H1 (cell line): ENCODE measurements at regions not wholly inside any gene's neighbourhood (a gene's known extent, or its start where the extent isn't known, plus 50 kb on each side); places are given as distances from the start of the nearest gene placed in this dataset.

Experiments
- CTCF ChIA-PET: fragments of 300-600 bp; sonication (Branson Sonifier 250); formaldehyde crosslinking; loops from one replicate; lab custom pipeline; 2021; ENCODE audit not compliant: partially characterized antibody; lab: Charles Lee
- POLR2A ChIA-PET: fragments of 300-600 bp; sonication (Branson Sonifier 250); formaldehyde crosslinking; loops from one replicate; lab custom pipeline; 2021; ENCODE audit warnings: inconsistent platforms; ENCODE audit not compliant: partially characterized antibody; lab: Charles Lee
- DNase-seq, 2 experiments: peaks; one replicate each; pipeline versions ENCODE4 v3.0.0 to v3.0.0-alpha.2; 2010 to 2022; ENCODE audit warnings: low spot score in 2 of 2, low read depth in 1 of 2, mixed read lengths in 1 of 2
- FAIRE-seq: peaks from 2 replicates; lab custom pipeline; 2011; peaks lifted over from hg19 to GRCh38; lab: Jason Lieb, UNC
- H2AFZ ChIP-seq: 2 replicates; pipeline ENCODE4 v1.8.1; 2012; ENCODE audit warnings: low read length, inconsistent platforms
- H2AK5ac ChIP-seq: 2 replicates; pipeline ENCODE4 v1.6.1; 2013; ENCODE audit warnings: low read depth, low read length
- H2BK120ac ChIP-seq: replicated peaks from 2 replicates; pipeline ENCODE3; 2013; ENCODE audit warnings: low read depth, low read length, inconsistent platforms
- H2BK12ac ChIP-seq: 2 replicates; pipeline ENCODE4 v1.6.1; 2013; ENCODE audit warnings: low read depth, low read length
- H2BK15ac ChIP-seq: 2 replicates; pipeline ENCODE4 v1.6.1; 2013; ENCODE audit warnings: low read length
- H2BK20ac ChIP-seq: 2 replicates; pipeline ENCODE4 v1.6.1; 2013; ENCODE audit warnings: low read length
- H2BK5ac ChIP-seq: 2 replicates; pipeline ENCODE4 v1.6.1; 2013; ENCODE audit warnings: low read depth, low read length
- H3K14ac ChIP-seq: 2 replicates; pipeline ENCODE4 v1.6.1; 2013; ENCODE audit warnings: inconsistent platforms; ENCODE audit not compliant: insufficient read length
- H3K18ac ChIP-seq: 2 replicates; pipeline ENCODE4 v1.6.1; 2013; ENCODE audit warnings: low read length; ENCODE audit errors: extremely low read depth
- H3K23ac ChIP-seq: 2 replicates; pipeline ENCODE4 v1.6.1; 2013; ENCODE audit warnings: inconsistent platforms; ENCODE audit not compliant: insufficient read length
- H3K23me2 ChIP-seq: 2 replicates; pipeline ENCODE4 v1.6.1; 2013; ENCODE audit warnings: low read depth, low read length
- H3K27ac ChIP-seq: 2 replicates; pipeline ENCODE4 v1.6.1; 2011; ENCODE audit warnings: low read depth, low read length, inconsistent platforms
- H3K27me3 ChIP-seq, 4 experiments: replicated peaks in 1 of 4; 1 replicate in 1 of 4; 2 replicates in 3 of 4; pipeline versions ENCODE4 v1.6.1 to v1.8.1; 2011 to 2013; ENCODE audit warnings: low read length in 3 of 4, mild to moderate bottlenecking in 3 of 4, inconsistent platforms in 2 of 4, mixed read lengths in 2 of 4, moderate library complexity in 1 of 4; ENCODE audit not compliant: control insufficient read depth in 3 of 4, insufficient read depth in 3 of 4; ENCODE audit errors: extremely low read depth in 1 of 4
- H3K36me3 ChIP-seq, 4 experiments: 2 replicates each; pipeline versions ENCODE4 v1.6.1 to v1.8.1; 2011 to 2013; ENCODE audit warnings: mild to moderate bottlenecking in 4 of 4, low read length in 3 of 4, moderate library complexity in 2 of 4, control low read depth in 1 of 4, inconsistent platforms in 1 of 4; ENCODE audit not compliant: insufficient read depth in 4 of 4, control insufficient read depth in 2 of 4
- H3K4ac ChIP-seq: replicated peaks from 2 replicates; pipeline ENCODE3; 2013; ENCODE audit warnings: low read length, low read depth, mixed read lengths, inconsistent platforms; ENCODE audit not compliant: insufficient read length
- H3K4me1 ChIP-seq, 4 experiments: replicated peaks in 1 of 4; 1 replicate in 1 of 4; 2 replicates in 3 of 4; pipeline versions ENCODE4 v1.6.1 to v1.8.1; 2011 to 2013; ENCODE audit warnings: low read length in 3 of 4, inconsistent platforms in 2 of 4, mixed read lengths in 1 of 4; ENCODE audit not compliant: insufficient read depth in 4 of 4, control insufficient read depth in 3 of 4
- H3K4me2 ChIP-seq, 2 experiments: 2 replicates each; pipeline versions ENCODE4 v1.6.1 to v1.8.1; 2011 to 2013; ENCODE audit warnings: low read depth in 2 of 2, low read length in 2 of 2, control low read depth in 1 of 2, inconsistent platforms in 1 of 2, mild to moderate bottlenecking in 1 of 2; ENCODE audit not compliant: insufficient read depth in 1 of 2
- H3K4me3 ChIP-seq, 4 experiments: fragments of 200-600, 300-600 bp in 1 of 4; sonication (generic), shearing (Covaris generic), sonication (Bioruptor Twin) in 1 of 4; 2 replicates each; pipeline versions ENCODE4 v1.5.1 to v1.8.1; 2011 to 2016; ENCODE audit warnings: low read length in 4 of 4, low read depth in 3 of 4, control low read depth in 2 of 4, inconsistent platforms in 2 of 4, mild to moderate bottlenecking in 2 of 4, mixed read lengths in 1 of 4, moderate library complexity in 1 of 4; ENCODE audit not compliant: insufficient read depth in 2 of 4; ENCODE audit errors: extremely low read depth in 1 of 4
- H3K56ac ChIP-seq: replicated peaks from 2 replicates; pipeline ENCODE3; 2013; ENCODE audit warnings: low read depth, mild to moderate bottlenecking, mixed read lengths, low read length, inconsistent platforms; ENCODE audit not compliant: insufficient read length
- H3K79me1 ChIP-seq: 2 replicates; pipeline ENCODE4 v1.6.1; 2013; ENCODE audit warnings: low read depth, low read length, control low read depth
- H3K79me2 ChIP-seq, 2 experiments: 2 replicates each; pipeline versions ENCODE4 v1.6.1 to v1.8.1; 2012 to 2013; ENCODE audit warnings: low read length in 2 of 2, mild to moderate bottlenecking in 2 of 2, inconsistent platforms in 1 of 2; ENCODE audit not compliant: insufficient read depth in 2 of 2, control insufficient read depth in 1 of 2
- H3K9ac ChIP-seq, 4 experiments: replicated peaks in 1 of 4; 1 replicate in 1 of 4; 2 replicates in 3 of 4; pipeline versions ENCODE4 v1.6.1 to v1.8.1; 2011 to 2013; ENCODE audit warnings: low read depth in 3 of 4, low read length in 3 of 4, control low read depth in 2 of 4, mild to moderate bottlenecking in 2 of 4, moderate library complexity in 2 of 4, inconsistent platforms in 1 of 4; ENCODE audit errors: extremely low read depth in 1 of 4
- H3K9me3 ChIP-seq, 2 experiments: 2 replicates each; pipeline versions ENCODE4 v1.6.1 to v1.8.1; 2012 to 2013; ENCODE audit warnings: mild to moderate bottlenecking in 2 of 2, moderate library complexity in 2 of 2, control low read depth in 1 of 2, inconsistent platforms in 1 of 2, low read depth in 1 of 2, low read length in 1 of 2, mixed read lengths in 1 of 2; ENCODE audit not compliant: insufficient read depth in 2 of 2
- H4K20me1 ChIP-seq, 2 experiments: replicated peaks in 1 of 2; 2 replicates each; pipeline versions ENCODE3 to v1.8.1; 2011 to 2013; ENCODE audit warnings: inconsistent platforms in 2 of 2, low read length in 2 of 2, mild to moderate bottlenecking in 1 of 2; ENCODE audit not compliant: insufficient read depth in 2 of 2, control insufficient read depth in 1 of 2
- H4K5ac ChIP-seq: 2 replicates; pipeline ENCODE4 v1.6.1; 2013; ENCODE audit warnings: low read length, low read depth, mixed read lengths, inconsistent platforms; ENCODE audit not compliant: insufficient read length
- H4K8ac ChIP-seq: 2 replicates; pipeline ENCODE4 v1.8.0; 2013; ENCODE audit warnings: mild to moderate bottlenecking, moderate library complexity, low read length, inconsistent platforms; ENCODE audit not compliant: insufficient read depth; ENCODE audit errors: extremely low read depth
- H4K91ac ChIP-seq: replicated peaks from 2 replicates; pipeline ENCODE3; 2013; ENCODE audit warnings: low read length, mixed read lengths, inconsistent platforms; ENCODE audit not compliant: insufficient read length
- ASH2L ChIP-seq: fragments of 200-600, 300-600 bp; sonication (generic); IDR thresholded peaks from one replicate; pipeline ENCODE4 v1.7.1; 2017; ENCODE audit warnings: low read length
- BACH1 ChIP-seq: IDR thresholded peaks from 2 replicates; pipeline ENCODE4 v1.6.1; 2012; ENCODE audit warnings: low read length, improper control_type of control experiment
- CHD2 ChIP-seq: IDR thresholded peaks from 2 replicates; pipeline ENCODE4 v1.6.1; 2012; ENCODE audit warnings: low read length, improper control_type of control experiment
- EGR1 ChIP-seq: IDR thresholded peaks from 2 replicates; pipeline ENCODE4 v1.6.1; 2011; ENCODE audit warnings: low read depth, low read length, borderline replicate concordance
- EZH2 ChIP-seq: fragments of 200-600 bp; sonication (generic); IDR thresholded peaks from 2 replicates; pipeline ENCODE4 v1.7.1; 2012; ENCODE audit warnings: low read depth, mild to moderate bottlenecking, moderate library complexity, low read length, inconsistent platforms; ENCODE audit not compliant: severe bottlenecking
- HDAC6 ChIP-seq: IDR thresholded peaks from one replicate; pipeline ENCODE4 v1.7.1; 2012; ENCODE audit warnings: low read depth, mild to moderate bottlenecking, inconsistent platforms, low read length, moderate library complexity
- MAFK ChIP-seq: IDR thresholded peaks from 2 replicates; pipeline ENCODE4 v1.6.1; 2012; ENCODE audit warnings: low read depth, mild to moderate bottlenecking, improper control_type of control experiment, low read length
- NRF1 ChIP-seq: IDR thresholded peaks from 2 replicates; pipeline ENCODE4 v1.6.1; 2011; ENCODE audit warnings: mild to moderate bottlenecking, low read depth, low read length, improper control_type of control experiment
- PHF8 ChIP-seq: fragments of 200-600 bp; sonication (generic); conservative IDR thresholded peaks from 2 replicates; pipeline ENCODE4 v1.7.1; 2012; ENCODE audit warnings: low read depth, mild to moderate bottlenecking, inconsistent platforms, low read length, moderate library complexity
- SIRT6 ChIP-seq: IDR thresholded peaks from one replicate; pipeline ENCODE4 v1.7.1; 2012; ENCODE audit warnings: low read length, inconsistent platforms
- SIX5 ChIP-seq: IDR thresholded peaks from 2 replicates; pipeline ENCODE4 v1.6.1; 2011; ENCODE audit warnings: mild to moderate bottlenecking, low read depth, low read length
- SP1 ChIP-seq: IDR thresholded peaks from 2 replicates; pipeline ENCODE4 v1.6.1; 2011; ENCODE audit warnings: low read depth, low read length
- SP2 ChIP-seq: IDR thresholded peaks from 2 replicates; pipeline ENCODE4 v1.6.1; 2012; ENCODE audit warnings: mild to moderate bottlenecking, low read length, inconsistent platforms
- SUZ12 ChIP-seq: fragments of 200-600 bp; sonication (generic); IDR thresholded peaks from 2 replicates; pipeline ENCODE4 v1.6.1; 2012; ENCODE audit warnings: mild to moderate bottlenecking, inconsistent platforms, low read length, moderate library complexity, mixed read lengths
- TCF12 ChIP-seq: IDR thresholded peaks from 2 replicates; pipeline ENCODE4 v1.6.1; 2011; ENCODE audit warnings: low read depth, mild to moderate bottlenecking, low read length
- WGBS, 2 experiments: shearing (Covaris generic) in 1 of 2; methylation state at CpG; one replicate each; pipeline versions ENCODE4 v1.1.6 to v1.1.7; 2013 to 2015; ENCODE audit warnings: low lambda C conversion rate in 2 of 2, mixed read lengths in 2 of 2, inconsistent platforms in 1 of 2, low coverage in 1 of 2, missing lambda C conversion rate in 1 of 2; ENCODE audit not compliant: insufficient replicate concordance in 2 of 2, insufficient coverage in 1 of 2, insufficient read length in 1 of 2; ENCODE audit errors: extremely low coverage in 1 of 2, missing lambda C conversion rate in 1 of 2; 5-methylcytosine and 5-hydroxymethylcytosine counted together
- TF ChIP-seq, protein P1 (sequence below): IDR thresholded peaks from 2 replicates; pipeline ENCODE4 v1.6.1; 2011; ENCODE audit warnings: low read length, improper control_type of control experiment

- Histone ChIP-seq H3K4ac (no peak overlapping the region), H4K20me1 (no peaks in the 10 kb centered on the region), H3K56ac (no peak overlapping the region), H3K4me2 (no peak overlapping the region), H2AFZ (no peak overlapping the region), H4K5ac (no peak overlapping the region), H4K8ac (no peak overlapping the region), H3K36me3 (no peaks in the 10 kb centered on the region), H4K91ac (no peak overlapping the region), H3K4me1 (no peaks in the 10 kb centered on the region; a peak in 1 of 7 replicates), H3K79me1 (no peaks in the 10 kb centered on the region), H2BK20ac (no peak overlapping the region), H3K4me3 (no peak overlapping the region), H3K9me3 (no peaks in the 10 kb centered on the region), H2BK12ac (no peak overlapping the region), H3K27ac (no peak overlapping the region), H2BK5ac (no peak overlapping the region), H2BK15ac (no peak overlapping the region), H2AK5ac (no peak overlapping the region), H3K23ac (no peak overlapping the region), H2BK120ac (no peak overlapping the region), H3K18ac (no peak overlapping the region; the same call in 1 of the 2 replicates), H3K79me2 (no peaks in the 10 kb centered on the region), H3K9ac (no peak overlapping the region), H3K14ac (no peak overlapping the region), H3K27me3 (no peaks in the 10 kb centered on the region; a peak in 2 of 7 replicates), H3K23me2 (no peaks in the 10 kb centered on the region)
- no peak for DNase-seq
- CTCF ChIA-PET = interaction anchor here (1.5 to 1.8 kb wide), 2 partner anchors 17 to 21 kb away, joined by 4 to 5 read pairs; no protein-coding TSS in a partner anchor
- no peak for FAIRE-seq
- POLR2A ChIA-PET = no interaction called here
- WGBS, 2 experiments = 92% methylated on average over 8 of the region's 8 CpGs; no CpG with 5 or more reads in 1 of the 2 experiments
- TF ChIP-seq ASH2L (no peak), NRF1 (no peak), HDAC6 (no peak), SP1 (no peak), EGR1 (no peak), SUZ12 (no peak), BACH1 (no peak), SIRT6 (no peak), SP2 (no peak), CHD2 (no peak), SIX5 (no peak), PHF8 (no peak), EZH2 (no peak), TCF12 (no peak), MAFK (no peak)
- TF ChIP-seq, protein P1, sequence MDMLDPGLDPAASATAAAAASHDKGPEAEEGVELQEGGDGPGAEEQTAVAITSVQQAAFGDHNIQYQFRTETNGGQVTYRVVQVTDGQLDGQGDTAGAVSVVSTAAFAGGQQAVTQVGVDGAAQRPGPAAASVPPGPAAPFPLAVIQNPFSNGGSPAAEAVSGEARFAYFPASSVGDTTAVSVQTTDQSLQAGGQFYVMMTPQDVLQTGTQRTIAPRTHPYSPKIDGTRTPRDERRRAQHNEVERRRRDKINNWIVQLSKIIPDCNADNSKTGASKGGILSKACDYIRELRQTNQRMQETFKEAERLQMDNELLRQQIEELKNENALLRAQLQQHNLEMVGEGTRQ = no peak
Observed at GRCh38 chr11:119921571-119921970, 192.6 kb upstream of the NECTIN1 start.
